MCF 10A (cell line): ENCODE measurements at regions not wholly inside any gene's neighbourhood (a gene's known extent, or its start where the extent isn't known, plus 50 kb on each side); places are given as distances from the start of the nearest gene placed in this dataset.

Experiments used
- BruUV-seq: library from RNA; stranded (reverse); fragments of 400-500 nt; replicated peaks from 2 replicates; lab custom pipeline; 2021; lab: Mats Ljungman, UMichigan
- CTCF ChIA-PET: fragments of 300-600 bp; sonication (Branson Sonifier 250); formaldehyde crosslinking; extraction: SDS; loops from one replicate; lab custom pipeline; 2021; ENCODE audit warnings: antibody characterized with exemption, inconsistent platforms; lab: Yijun Ruan, JAX
- POLR2A ChIA-PET: fragments of 300-600, 350-650 bp; sonication (Branson Sonifier 250); formaldehyde crosslinking; extraction: SDS; loops from one replicate; lab custom pipeline; 2020; ENCODE audit warnings: antibody characterized with exemption, inconsistent platforms; lab: Yijun Ruan, JAX
- DNase-seq: peaks from one replicate; pipeline ENCODE4 v3.0.0-alpha.2; 2018; ENCODE audit not compliant: unreplicated experiment
- H3K27ac Mint-ChIP-seq: one replicate; pipeline ENCODE4 v1.8.0; 2022; ENCODE audit warnings: mild to moderate bottlenecking, low read depth, mixed read lengths; ENCODE audit not compliant: unreplicated experiment
- H3K27me3 Mint-ChIP-seq: one replicate; pipeline ENCODE4 v1.8.0; 2022; ENCODE audit warnings: mixed read lengths; ENCODE audit not compliant: insufficient read depth, unreplicated experiment
- H3K36me3 Mint-ChIP-seq: one replicate; pipeline ENCODE4 v1.8.0; 2022; ENCODE audit warnings: mild to moderate bottlenecking, moderate library complexity, mixed read lengths; ENCODE audit not compliant: insufficient read depth, unreplicated experiment
- H3K4me1 Mint-ChIP-seq: one replicate; pipeline ENCODE4 v1.8.0; 2022; ENCODE audit warnings: mixed read lengths; ENCODE audit not compliant: insufficient read depth, unreplicated experiment
- H3K4me3 Mint-ChIP-seq: one replicate; pipeline ENCODE4 v1.8.0; 2022; ENCODE audit warnings: mild to moderate bottlenecking, moderate library complexity, mixed read lengths; ENCODE audit not compliant: unreplicated experiment
- H3K9me3 Mint-ChIP-seq: one replicate; pipeline ENCODE4 v1.8.0; 2022; ENCODE audit warnings: mixed read lengths; ENCODE audit not compliant: unreplicated experiment
- intact Hi-C: fragments of 100-400 bp; cut with micrococcal nuclease; formaldehyde crosslinking; loops from 2 replicates; pipeline ENCODE4 v1.14.1; 2022
- TF ChIP-seq, protein P1 (sequence below): fragments of 200-600 bp; IDR thresholded peaks from one replicate; pipeline ENCODE4 v1.8.0; 2022; ENCODE audit warnings: antibody characterized with exemption, mild to moderate bottlenecking; ENCODE audit not compliant: unreplicated experiment

DNA sequence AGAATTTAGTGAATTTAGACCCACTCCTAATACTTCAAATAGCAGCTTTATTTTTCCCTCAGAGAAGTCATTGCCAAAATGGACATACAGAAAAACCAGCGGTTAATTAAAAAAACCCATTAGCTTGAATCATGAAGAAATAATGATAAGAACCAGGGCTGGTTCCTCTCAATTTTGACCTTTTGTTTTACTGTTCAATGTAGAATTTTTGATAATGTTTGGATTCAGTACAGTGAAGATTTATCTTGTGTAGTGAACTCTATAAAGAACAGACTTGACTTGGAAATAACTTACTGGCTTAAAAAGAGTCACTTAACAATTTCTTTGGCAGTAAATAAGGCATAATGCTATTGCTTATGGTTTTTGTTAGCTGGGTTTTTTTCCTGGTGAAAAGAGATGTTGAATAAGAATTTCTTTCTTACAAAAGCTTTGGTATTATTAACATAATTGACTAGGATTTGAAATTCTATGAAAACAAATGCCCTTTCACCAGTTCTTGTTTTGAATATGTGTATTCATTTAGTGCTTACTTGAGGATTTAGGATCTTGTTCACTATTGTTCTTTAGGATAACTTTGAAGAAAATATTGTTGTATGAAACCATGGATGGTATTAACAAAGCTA lies 73.4 kb upstream of the ITPRID2 start:
- Mint-ChIP-seq H3K27ac (no peak overlapping the region), H3K36me3 (no peaks in the 10 kb centered on the region), H3K27me3 (no peaks in the 10 kb centered on the region), H3K9me3 (no peaks in the 10 kb centered on the region), H3K4me1 (peaks cover 7% of the 10 kb centered on the region), H3K4me3 (no peak overlapping the region)
- no TSS peak for BruUV-seq
- TF ChIP-seq, protein P1, sequence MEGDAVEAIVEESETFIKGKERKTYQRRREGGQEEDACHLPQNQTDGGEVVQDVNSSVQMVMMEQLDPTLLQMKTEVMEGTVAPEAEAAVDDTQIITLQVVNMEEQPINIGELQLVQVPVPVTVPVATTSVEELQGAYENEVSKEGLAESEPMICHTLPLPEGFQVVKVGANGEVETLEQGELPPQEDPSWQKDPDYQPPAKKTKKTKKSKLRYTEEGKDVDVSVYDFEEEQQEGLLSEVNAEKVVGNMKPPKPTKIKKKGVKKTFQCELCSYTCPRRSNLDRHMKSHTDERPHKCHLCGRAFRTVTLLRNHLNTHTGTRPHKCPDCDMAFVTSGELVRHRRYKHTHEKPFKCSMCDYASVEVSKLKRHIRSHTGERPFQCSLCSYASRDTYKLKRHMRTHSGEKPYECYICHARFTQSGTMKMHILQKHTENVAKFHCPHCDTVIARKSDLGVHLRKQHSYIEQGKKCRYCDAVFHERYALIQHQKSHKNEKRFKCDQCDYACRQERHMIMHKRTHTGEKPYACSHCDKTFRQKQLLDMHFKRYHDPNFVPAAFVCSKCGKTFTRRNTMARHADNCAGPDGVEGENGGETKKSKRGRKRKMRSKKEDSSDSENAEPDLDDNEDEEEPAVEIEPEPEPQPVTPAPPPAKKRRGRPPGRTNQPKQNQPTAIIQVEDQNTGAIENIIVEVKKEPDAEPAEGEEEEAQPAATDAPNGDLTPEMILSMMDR = no peak
- POLR2A ChIA-PET = interaction anchor here (1.1 kb wide), 1 partner anchor 74 kb away, joined by 3 read pairs; the partner anchor contains the start of gene ITPRID2
- CTCF ChIA-PET = interaction anchor here (0.6 to 0.8 kb wide), 4 partner anchors 10 to 260 kb away, joined by 3 read pairs; no protein-coding TSS in a partner anchor
- DNase-seq = no peak
- intact Hi-C loops = no loop called here

DNA sequence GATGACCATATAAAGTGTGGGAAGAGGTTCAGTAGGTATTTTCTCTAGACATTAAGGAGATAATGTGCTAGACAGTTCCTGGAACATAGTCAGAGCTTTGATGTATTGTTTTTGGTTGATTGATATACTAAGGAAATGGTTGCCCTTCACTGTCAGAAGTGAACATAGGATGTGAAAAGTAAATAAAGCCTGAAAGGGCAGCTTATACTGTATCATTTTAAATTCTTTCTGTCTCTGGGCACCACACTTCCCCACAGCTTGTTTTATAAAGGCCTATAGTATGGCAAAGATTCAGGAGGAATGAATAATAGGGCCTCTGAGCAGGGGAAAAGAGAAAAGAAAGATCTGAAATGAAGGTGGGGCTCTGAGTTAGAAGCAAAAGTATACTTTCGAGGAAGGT lies 72.7 kb upstream of the ITPRID2 start:
- Mint-ChIP-seq H3K4me1 (peaks cover 8% of the 10 kb centered on the region), H3K9me3 (no peaks in the 10 kb centered on the region), H3K4me3 (no peak overlapping the region), H3K36me3 (no peaks in the 10 kb centered on the region), H3K27ac (no peak overlapping the region), H3K27me3 (no peaks in the 10 kb centered on the region)
- POLR2A ChIA-PET = interaction anchor here (0.5 to 1.1 kb wide), 3 partner anchors 28 to 1306 kb away, joined by 3 to 4 read pairs (median 3); partner anchors contain the start of gene ITPRID2
- intact Hi-C loops = no loop called here
- DNase-seq = no peak
- CTCF ChIA-PET = interaction anchor here (0.6 to 0.8 kb wide), 4 partner anchors 9 to 259 kb away, joined by 3 read pairs; no protein-coding TSS in a partner anchor
- no TSS peak for BruUV-seq
- TF ChIP-seq, protein P1 = no peak

DNA sequence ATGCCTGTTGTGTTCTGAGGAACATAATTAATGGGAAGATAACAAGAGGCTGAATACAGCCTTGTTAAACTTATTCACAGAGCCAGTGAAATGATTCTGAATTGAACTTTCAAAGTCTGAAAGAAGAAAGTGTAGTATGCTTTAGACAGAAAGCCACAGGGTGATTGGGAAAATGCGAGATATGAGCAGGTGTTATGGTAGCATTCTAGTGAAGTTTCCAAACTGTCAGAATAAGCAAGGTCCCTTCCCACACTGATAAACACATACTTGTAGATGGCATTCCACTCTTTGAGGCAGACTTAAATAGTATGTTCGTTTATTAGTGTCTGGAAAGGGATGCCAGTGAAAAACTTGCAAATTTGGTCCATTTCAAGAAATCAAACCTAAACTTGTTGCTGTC lies 70.5 kb upstream of the ITPRID2 start:
- Mint-ChIP-seq H3K9me3 (no peaks in the 10 kb centered on the region), H3K36me3 (no peaks in the 10 kb centered on the region), H3K27ac (no peak overlapping the region), H3K27me3 (no peaks in the 10 kb centered on the region), H3K4me1 (peaks cover 5% of the 10 kb centered on the region), H3K4me3 (no peak overlapping the region)
- DNase-seq = no peak
- intact Hi-C loops = no loop called here
- BruUV-seq = no TSS peak
- ChIA-PET POLR2A (interaction anchor here (0.8 to 1.5 kb wide), 2 partner anchors 36 to 39 kb away, joined by 3 read pairs; no protein-coding TSS in a partner anchor), CTCF (interaction anchor here (1.2 kb wide), 1 partner anchor 106 kb away, joined by 3 read pairs; no protein-coding TSS in a partner anchor)
- TF ChIP-seq, protein P1 = no peak

DNA sequence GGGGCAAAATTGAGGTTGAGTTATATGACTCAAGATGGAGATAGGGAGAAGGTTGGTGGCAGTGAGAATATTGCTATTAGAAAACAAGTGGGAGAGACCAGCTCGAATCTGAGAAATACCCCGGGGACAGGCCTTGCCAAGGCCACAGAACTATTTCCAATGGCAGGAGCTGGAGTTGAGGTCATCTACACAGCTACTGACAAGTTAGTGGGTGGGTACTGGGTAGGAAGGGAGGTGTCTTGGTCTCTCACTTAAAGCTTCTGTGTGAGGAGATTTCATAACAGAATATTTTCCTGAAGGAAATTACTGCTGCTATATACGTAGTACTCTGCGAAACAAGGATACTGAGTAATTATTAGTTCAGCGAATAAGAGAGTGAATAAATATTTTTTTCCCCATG lies 69.4 kb upstream of the ITPRID2 start:
- intact Hi-C loops = no loop called here
- no peak overlapping the region for H3K4me3 Mint-ChIP-seq
- ChIA-PET POLR2A (interaction anchor here (0.6 to 1.5 kb wide), 2 partner anchors 29 to 35 kb away, joined by 3 to 4 read pairs; no protein-coding TSS in a partner anchor), CTCF (interaction anchor here (0.7 kb wide), 1 partner anchor 107 kb away, joined by 3 read pairs; no protein-coding TSS in a partner anchor)
- no peaks in the 10 kb centered on the region for H3K9me3 Mint-ChIP-seq
- BruUV-seq = no TSS peak
- no peak for DNase-seq
- no peak overlapping the region for H3K27ac Mint-ChIP-seq
- H3K36me3 Mint-ChIP-seq = no peaks in the 10 kb centered on the region
- peaks cover 5% of the 10 kb centered on the region for H3K4me1 Mint-ChIP-seq
- TF ChIP-seq, protein P1 = no peak
- H3K27me3 Mint-ChIP-seq = no peaks in the 10 kb centered on the region
